Panc1 (cell line): ENCODE measurements at regions not wholly inside any gene's neighbourhood (a gene's known extent, or its start where the extent isn't known, plus 50 kb on each side); places are given as distances from the start of the nearest gene placed in this dataset.
"Not testable (repeated sequence)": the region's sequence is repeated elsewhere in the genome, so short reads cannot be mapped to it uniquely, and the experiment has no call there.

Source experiments
- CTCF ChIP-seq: fragments of 450-650 bp; IDR thresholded peaks from 2 replicates; pipeline ENCODE4 v1.5.1; 2017; ENCODE audit warnings: mild to moderate bottlenecking
- POLR2AphosphoS5 ChIP-seq: IDR thresholded peaks from 2 replicates; pipeline ENCODE4 v1.6.1; 2012; ENCODE audit warnings: mild to moderate bottlenecking, low read depth, low read length, moderate library complexity
- REST ChIP-seq, 2 experiments: IDR thresholded peaks; 2 replicates each; pipeline ENCODE4 v1.6.1; 2011 to 2012; ENCODE audit warnings: low read depth in 2 of 2, control low read depth in 1 of 2, low read length in 1 of 2, mild to moderate bottlenecking in 1 of 2, moderate library complexity in 1 of 2; ENCODE audit not compliant: insufficient read depth in 1 of 2
- SIN3A ChIP-seq: IDR thresholded peaks from 2 replicates; pipeline ENCODE4 v1.6.1; 2012; ENCODE audit warnings: low read depth, mild to moderate bottlenecking, low read length, moderate library complexity, borderline replicate concordance; ENCODE audit not compliant: insufficient read depth

- TF ChIP-seq CTCF; REST (IDR thresholded peaks at IDR 0.05; ENCODE audit: insufficient read depth in 1 of 2, low read depth in 2 of 2, low read length in 1 of 2); SIN3A; POLR2AphosphoS5: not testable (repeated sequence)
Observed at GRCh38 chr1:38770516-38771173, 88.9 kb downstream of the RRAGC start.
